GM23338 (cell line): ENCODE measurements at regions not wholly inside any gene's neighbourhood (a gene's known extent, or its start where the extent isn't known, plus 50 kb on each side); places are given as distances from the start of the nearest gene placed in this dataset.

ENCODE experiments used
- EZH2 ChIP-seq: fragments of 200-600 bp; sonication (generic); IDR thresholded peaks from one replicate; pipeline ENCODE4 v1.8.0; 2017; ENCODE audit warnings: antibody characterized with exemption, mild to moderate bottlenecking, low read depth; ENCODE audit not compliant: unreplicated experiment
- POLR2AphosphoS5 ChIP-seq: IDR thresholded peaks from 2 replicates; pipeline ENCODE4 v1.6.1; 2016; ENCODE audit warnings: antibody characterized with exemption, low read depth
- TF ChIP-seq, protein P1 (sequence below), 2 experiments: fragments of 200-600 bp in 1 of 2; sonication (generic) in 1 of 2; conservative IDR thresholded peaks; 2 replicates each; pipeline versions ENCODE4 v1.5.1 to v1.6.1; 2016 to 2017; ENCODE audit warnings: antibody characterized with exemption in 2 of 2, low read depth in 2 of 2, mild to moderate bottlenecking in 2 of 2, moderate library complexity in 1 of 2

DNA sequence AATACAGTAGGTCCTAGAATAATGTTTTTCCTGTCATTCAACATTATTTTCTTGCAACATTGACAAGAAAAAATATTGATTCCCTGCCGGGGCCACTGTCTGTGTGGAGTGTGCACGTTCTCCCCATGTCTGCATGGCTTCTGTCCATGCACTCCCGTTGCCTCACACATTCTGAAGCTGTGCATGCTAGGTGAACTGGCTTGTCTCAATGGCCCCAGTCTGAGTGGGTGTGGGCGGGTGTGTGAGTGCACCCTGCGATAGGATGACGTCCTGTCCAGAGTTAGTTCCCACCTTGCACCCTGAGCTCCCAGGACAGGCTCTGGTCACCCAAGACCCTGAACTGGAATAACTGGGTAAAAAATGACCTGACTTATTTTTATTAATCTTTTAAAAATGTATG lies 186.1 kb downstream of the CAND1 start:
- TF ChIP-seq, protein P1, sequence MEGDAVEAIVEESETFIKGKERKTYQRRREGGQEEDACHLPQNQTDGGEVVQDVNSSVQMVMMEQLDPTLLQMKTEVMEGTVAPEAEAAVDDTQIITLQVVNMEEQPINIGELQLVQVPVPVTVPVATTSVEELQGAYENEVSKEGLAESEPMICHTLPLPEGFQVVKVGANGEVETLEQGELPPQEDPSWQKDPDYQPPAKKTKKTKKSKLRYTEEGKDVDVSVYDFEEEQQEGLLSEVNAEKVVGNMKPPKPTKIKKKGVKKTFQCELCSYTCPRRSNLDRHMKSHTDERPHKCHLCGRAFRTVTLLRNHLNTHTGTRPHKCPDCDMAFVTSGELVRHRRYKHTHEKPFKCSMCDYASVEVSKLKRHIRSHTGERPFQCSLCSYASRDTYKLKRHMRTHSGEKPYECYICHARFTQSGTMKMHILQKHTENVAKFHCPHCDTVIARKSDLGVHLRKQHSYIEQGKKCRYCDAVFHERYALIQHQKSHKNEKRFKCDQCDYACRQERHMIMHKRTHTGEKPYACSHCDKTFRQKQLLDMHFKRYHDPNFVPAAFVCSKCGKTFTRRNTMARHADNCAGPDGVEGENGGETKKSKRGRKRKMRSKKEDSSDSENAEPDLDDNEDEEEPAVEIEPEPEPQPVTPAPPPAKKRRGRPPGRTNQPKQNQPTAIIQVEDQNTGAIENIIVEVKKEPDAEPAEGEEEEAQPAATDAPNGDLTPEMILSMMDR (conservative IDR thresholded peaks at IDR 0.05; ENCODE audit: low read depth in 2 of 2), result no peak
- no peak for TF ChIP-seq POLR2AphosphoS5
- no peak for TF ChIP-seq EZH2
